ENCODE measurements at regions not wholly inside any gene's neighbourhood (a gene's known extent, or its start where the extent isn't known, plus 50 kb on each side); places are given as distances from the start of the nearest gene placed in this dataset.

DNA sequence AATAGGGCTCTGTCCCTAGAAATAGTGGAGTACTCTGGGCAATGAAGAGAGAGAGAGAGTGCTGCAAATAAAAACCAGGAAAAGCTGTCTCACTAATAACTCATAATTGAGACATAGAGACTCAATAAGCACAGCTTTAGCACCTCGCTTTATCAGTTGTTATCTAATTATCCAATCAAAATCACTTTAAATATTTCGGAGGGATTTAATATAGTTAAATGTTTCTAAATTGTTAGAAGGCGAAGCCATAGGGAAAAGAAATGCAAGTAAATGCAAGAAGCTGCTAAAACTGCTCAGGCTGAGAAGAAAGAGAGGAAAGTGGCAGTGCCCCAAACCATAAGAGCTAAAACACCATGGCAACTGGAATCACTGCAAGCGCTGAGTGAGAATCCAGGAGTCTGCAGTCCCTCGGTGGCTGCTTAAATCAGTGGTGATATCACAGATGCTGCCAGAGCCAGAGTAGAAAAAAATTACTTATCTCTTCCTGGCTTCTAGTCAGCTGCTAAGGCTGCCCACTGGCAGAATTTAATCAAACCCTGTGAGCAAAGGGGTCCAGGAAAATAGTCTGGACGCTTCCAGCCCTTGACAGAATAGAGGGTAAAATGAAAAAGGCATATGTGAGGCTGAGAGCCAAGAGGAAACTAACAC, 150.4 kb upstream of the CHRM2 start:
- no peaks in the 10 kb centered on the region for H3K9me3 ChIP-seq
- no peaks in the 10 kb centered on the region for H3K4me1 ChIP-seq
- H3K27me3 ChIP-seq: no peaks in the 10 kb centered on the region
- H3K36me3 ChIP-seq: no peaks in the 10 kb centered on the region
- TF ChIP-seq, protein P1, sequence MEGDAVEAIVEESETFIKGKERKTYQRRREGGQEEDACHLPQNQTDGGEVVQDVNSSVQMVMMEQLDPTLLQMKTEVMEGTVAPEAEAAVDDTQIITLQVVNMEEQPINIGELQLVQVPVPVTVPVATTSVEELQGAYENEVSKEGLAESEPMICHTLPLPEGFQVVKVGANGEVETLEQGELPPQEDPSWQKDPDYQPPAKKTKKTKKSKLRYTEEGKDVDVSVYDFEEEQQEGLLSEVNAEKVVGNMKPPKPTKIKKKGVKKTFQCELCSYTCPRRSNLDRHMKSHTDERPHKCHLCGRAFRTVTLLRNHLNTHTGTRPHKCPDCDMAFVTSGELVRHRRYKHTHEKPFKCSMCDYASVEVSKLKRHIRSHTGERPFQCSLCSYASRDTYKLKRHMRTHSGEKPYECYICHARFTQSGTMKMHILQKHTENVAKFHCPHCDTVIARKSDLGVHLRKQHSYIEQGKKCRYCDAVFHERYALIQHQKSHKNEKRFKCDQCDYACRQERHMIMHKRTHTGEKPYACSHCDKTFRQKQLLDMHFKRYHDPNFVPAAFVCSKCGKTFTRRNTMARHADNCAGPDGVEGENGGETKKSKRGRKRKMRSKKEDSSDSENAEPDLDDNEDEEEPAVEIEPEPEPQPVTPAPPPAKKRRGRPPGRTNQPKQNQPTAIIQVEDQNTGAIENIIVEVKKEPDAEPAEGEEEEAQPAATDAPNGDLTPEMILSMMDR (IDR thresholded peaks at IDR 0.05): no peak
- no peak for DNase-seq (ENCODE audit: low spot score)
- no peak overlapping the region for H3K27ac ChIP-seq
- H3K4me3 ChIP-seq: no peak overlapping the region

DNA sequence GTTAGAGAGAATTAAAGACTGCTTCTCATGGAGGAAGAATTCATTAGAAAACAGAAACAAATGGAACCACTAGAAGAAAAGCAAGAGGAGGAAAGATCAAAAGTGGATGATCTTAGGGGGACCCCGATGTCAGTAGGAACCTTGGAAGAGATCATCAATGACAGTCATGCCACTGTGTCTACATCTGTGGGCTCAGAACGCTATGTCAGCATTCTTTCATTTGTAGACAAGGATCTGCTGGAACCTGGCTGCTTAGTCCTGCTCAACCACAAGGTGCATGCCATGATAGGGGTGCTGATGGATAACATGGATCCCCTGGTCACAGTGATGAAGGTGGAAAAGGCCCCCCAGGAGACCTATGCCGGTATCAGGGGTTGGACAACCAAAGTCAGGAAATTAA, 154.4 kb upstream of the CHRM2 start:
- H3K4me3 ChIP-seq: no peak overlapping the region
- H3K9me3 ChIP-seq: no peaks in the 10 kb centered on the region
- no peaks in the 10 kb centered on the region for H3K36me3 ChIP-seq
- no peak overlapping the region for H3K27ac ChIP-seq
- H3K4me1 ChIP-seq: no peaks in the 10 kb centered on the region
- TF ChIP-seq, protein P1 (IDR thresholded peaks at IDR 0.05): no peak
- no peaks in the 10 kb centered on the region for H3K27me3 ChIP-seq
- DNase-seq (ENCODE audit: low spot score): no peak

DNA sequence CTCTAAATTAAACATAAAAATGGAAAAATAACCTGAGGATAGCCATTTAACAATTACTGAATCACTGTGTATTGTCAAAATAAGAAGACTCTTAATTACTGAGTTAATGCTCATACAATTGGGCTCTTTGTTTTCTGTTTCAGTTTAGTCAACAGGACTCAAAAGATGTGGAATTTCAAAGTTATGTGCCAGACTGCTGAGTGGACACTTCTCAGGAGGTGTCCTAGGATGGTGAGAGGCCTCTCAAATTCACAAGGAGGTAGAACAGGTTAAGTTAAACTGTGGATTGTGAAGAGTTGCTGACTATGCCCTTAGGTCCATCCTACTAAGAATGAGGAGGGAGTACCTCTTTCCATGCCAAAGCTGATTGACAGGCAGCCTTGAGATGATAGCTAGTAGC, 157.7 kb upstream of the CHRM2 start:
- H3K4me1 ChIP-seq: no peaks in the 10 kb centered on the region
- TF ChIP-seq, protein P1 (IDR thresholded peaks at IDR 0.05): no peak
- no peaks in the 10 kb centered on the region for H3K27me3 ChIP-seq
- H3K9me3 ChIP-seq: no peaks in the 10 kb centered on the region
- no peak overlapping the region for H3K27ac ChIP-seq
- DNase-seq (ENCODE audit: low spot score): no peak
- no peaks in the 10 kb centered on the region for H3K36me3 ChIP-seq
- no peak overlapping the region for H3K4me3 ChIP-seq

DNA sequence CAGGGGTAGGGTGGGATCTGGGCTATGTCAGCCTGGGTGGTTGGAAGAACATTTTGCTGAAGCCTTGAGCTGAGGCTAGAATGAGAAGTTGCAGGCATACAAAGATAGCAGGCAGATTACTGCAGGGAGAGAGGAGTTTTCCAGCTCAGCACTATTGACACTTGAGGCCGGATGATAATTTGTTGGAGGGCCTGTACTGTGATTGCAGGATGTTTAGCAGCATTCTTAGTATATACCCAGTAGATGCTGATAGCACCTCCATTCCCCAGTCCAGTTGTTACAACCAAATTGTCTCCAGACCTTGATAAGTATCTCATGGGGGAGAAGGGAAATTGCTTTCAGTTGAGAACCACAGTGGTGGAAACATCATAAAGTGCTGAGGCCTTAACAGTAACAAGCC, 158.6 kb upstream of the CHRM2 start:
- no peak for DNase-seq (ENCODE audit: low spot score)

DNA sequence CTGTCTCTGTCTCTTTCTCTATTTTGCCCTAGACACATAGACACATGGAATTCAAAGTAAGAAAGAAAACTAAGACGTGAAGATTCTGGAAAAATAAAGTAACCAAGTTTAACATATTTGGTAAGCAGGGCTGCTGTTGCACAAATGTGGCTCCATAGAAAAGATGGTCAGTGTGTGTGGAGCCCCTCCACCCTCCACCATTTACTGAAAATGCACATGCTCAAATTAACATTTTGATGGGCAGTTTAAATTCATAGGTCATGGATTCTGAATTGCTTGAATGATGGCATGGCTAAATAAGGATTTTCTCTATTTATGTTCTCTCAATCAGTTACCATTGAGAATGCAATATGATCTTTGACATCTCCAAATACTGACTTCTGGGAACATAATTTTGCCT, 165.5 kb upstream of the CHRM2 start:
- no peaks in the 10 kb centered on the region for H3K4me1 ChIP-seq
- H3K36me3 ChIP-seq: no peaks in the 10 kb centered on the region
- H3K27me3 ChIP-seq: no peaks in the 10 kb centered on the region
- H3K4me3 ChIP-seq: no peak overlapping the region
- TF ChIP-seq, protein P1 (IDR thresholded peaks at IDR 0.05): no peak
- DNase-seq (ENCODE audit: low spot score): no peak
- no peak overlapping the region for H3K27ac ChIP-seq
- no peaks in the 10 kb centered on the region for H3K9me3 ChIP-seq

More for the DNA sequence above, 158.6 kb upstream of the CHRM2 start:
- H3K27me3 ChIP-seq: no peaks in the 10 kb centered on the region
- no peak overlapping the region for H3K27ac ChIP-seq
- TF ChIP-seq, protein P1 (IDR thresholded peaks at IDR 0.05): no peak
- no peaks in the 10 kb centered on the region for H3K4me1 ChIP-seq
- no peaks in the 10 kb centered on the region for H3K36me3 ChIP-seq
- H3K9me3 ChIP-seq: no peaks in the 10 kb centered on the region
- no peak overlapping the region for H3K4me3 ChIP-seq

GRCh38 chr7:136698977-136699376, 169.5 kb upstream of the CHRM2 start:
- Histone ChIP-seq H3K4me3 (no peak overlapping the region), H3K36me3 (no peaks in the 10 kb centered on the region), H3K9me3 (no peaks in the 10 kb centered on the region), H3K27ac (peak overlapping the region in 1 of 2 donors; percentile 12), H3K27me3 (no peaks in the 10 kb centered on the region), H3K4me1 (no peaks in the 10 kb centered on the region)
- TF ChIP-seq, protein P1 (IDR thresholded peaks at IDR 0.05): no peak
- no peak for DNase-seq (ENCODE audit: low spot score)
